NCI-H2107 treated with DMSO at 0.1 percent for 48 hours (cell line): ENCODE measurements at regions not wholly inside any gene's neighbourhood (a gene's known extent, or its start where the extent isn't known, plus 50 kb on each side); places are given as distances from the start of the nearest gene placed in this dataset.

Experiments used
- DNase-seq: peaks from one replicate; lab custom pipeline; 2025; ENCODE audit not compliant: unreplicated experiment; lab: John Stamatoyannopoulos, UW

DNA sequence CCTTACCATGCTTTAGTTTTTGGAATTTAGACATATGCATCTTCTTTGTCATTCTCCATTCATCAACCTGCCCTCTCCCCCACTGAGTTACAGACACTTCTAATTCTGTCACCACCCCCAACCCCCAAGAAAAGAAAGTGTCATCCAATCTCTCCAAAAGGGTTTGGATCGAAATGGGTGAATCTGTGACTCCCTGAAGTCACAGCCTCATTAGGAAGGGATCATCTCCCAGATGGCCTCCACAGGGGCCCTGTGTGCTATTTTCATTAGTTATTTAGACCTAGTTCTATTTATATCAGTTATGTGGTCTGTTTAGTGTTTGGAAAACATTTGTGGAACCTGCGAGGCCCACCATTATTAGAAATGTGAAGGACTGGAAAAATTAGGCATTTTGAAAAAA lies 191.0 kb upstream of the ATP2B1 start:
- DNase-seq, result no peak

DNA sequence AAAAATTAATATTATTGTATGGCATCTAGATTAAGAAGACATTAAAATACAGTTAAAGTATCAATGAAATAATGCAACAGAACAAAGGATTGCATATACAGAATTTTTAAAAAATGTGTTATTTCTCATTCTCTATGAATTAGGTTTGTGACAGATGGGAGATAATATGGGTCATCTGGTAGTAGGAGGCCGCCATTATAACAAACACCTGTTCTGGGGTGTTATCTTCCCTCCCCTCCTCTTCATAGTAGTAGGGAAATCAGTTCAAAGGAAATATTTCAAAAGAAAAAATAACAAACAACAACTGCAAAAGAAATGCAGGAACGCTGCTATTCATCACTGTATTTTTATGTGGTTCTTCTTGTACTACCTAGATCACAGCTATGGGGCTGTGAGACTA lies 187.0 kb upstream of the ATP2B1 start:
- DNase-seq, result no peak

DNA sequence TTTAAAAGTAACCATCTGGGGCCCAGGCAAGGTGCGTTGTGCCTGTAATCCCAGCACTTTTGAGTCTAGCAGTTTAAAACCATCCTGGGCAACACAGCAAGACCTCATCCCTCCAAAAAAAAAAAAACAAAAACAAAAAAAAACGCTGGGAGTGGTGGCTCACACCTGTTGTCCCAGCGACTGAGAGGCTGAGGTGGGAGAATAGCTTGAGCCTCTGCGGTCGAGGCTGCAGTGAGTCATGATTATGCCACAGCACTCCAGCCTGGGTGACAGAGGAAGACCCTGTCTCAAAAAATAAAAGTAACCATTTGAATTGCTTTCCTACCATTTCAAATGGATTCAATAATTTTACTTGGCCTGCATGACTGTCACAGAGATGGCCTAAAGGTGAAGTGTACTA lies 186.5 kb upstream of the ATP2B1 start:
- no peak for DNase-seq

DNA sequence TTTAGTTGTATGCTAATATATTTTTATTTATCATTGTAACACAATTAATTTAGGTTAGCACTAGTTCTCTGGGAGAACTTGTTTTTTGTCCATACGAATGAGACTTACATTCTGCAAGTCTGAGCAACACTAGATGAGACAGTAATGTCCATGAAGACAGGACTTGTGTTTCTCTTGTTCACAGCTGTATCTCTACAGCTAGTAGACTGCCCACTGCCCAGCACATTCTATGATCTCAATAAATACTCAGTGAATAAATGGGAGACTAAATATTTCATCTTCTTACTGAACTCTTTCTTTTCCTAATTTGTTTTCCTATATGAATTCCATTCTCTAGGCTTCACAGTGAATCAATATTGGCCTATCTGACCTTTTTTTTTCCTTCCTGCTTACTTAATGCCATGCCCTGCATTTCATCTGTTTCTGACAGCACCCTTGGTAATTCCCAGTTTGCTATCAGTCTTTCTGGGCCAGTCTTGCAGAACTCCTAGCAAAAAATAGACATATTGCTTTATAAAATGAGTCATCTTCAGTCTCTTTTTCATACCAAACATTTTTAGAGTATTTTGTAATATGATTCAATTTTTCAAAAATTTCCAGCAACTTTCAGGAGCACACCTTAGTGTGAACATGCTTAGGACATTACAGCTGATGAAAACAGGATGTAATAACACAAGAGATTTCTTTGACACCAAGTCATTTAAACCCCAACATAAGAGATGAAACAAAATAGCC lies 185.5 kb upstream of the ATP2B1 start:
- no peak for DNase-seq

DNA sequence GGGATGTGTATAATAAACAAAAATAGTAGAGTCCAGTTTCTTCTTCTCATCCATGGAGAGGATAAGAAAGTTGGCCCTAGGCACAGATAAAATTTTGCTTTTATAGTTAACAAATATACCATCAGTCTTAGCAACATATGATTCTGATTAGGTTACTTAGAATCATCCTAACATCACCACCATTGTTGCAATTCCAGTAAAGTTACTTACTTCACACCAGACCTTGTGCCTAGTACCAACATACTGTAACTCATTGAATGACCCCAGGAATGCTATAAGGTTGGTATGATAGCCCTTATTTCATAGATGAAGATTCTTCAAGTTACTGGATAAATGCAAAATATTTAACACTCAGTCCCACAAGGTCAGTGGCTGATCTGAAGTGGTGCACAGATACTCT lies 183.8 kb upstream of the ATP2B1 start:
- DNase-seq, result no peak

DNA sequence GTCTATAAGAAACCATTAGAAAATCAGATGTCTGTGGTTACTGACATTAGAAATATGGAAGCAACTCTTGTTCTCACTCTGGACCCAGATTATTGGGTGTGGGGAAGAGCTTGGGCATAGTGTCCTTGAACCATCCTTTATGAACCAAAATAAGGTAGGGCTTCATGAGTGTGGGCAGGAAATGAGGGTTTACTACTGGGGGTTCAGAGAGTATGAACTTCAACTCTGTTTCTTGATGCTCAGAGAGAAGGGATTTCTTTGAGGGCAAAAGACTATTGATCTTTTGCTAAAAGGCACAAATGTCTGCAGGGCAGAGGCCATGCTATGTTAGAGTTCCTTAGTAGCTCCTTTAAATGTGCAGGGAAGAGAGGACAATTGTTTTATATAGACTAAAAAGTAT lies 183.3 kb upstream of the ATP2B1 start:
- DNase-seq, result no peak

DNA sequence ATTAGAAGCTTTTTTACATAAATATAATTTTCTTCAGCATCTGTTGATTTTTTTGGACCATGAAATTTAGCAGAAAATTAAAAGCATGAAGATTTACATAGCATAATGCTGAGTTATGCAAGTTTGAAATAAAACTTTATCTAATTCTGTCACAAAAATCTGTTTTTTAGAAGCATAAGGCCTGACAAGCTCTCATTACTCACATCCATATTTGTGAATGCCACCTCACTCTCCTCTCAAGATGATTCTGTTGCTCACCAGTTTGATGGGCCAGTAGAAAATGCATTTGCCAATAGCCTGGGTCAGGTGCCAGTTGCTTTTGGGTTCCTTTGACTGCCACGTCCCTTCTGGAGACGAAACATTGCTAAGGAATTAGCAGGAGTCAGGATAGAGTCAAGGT lies 181.5 kb upstream of the ATP2B1 start:
- DNase-seq, result no peak

DNA sequence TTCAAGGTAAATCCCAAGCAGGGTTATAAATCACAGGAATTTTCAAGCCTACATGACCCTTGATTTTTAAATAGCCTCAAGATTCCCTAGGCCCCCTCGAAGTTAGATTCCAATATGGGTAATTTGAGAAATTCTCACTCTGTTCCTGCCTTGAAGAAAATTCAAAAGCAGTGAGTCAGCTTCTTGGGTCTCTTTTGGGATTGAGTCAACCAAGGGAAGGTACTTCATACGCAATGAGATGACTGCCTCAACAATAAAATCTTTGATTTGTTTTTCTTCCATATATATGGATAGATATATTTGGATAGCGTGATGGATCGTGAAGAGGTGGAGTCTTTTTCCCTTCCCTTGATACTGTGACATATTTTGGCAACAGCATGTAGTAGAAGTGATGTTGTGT lies 180.4 kb upstream of the ATP2B1 start:
- DNase-seq, result no peak

DNA sequence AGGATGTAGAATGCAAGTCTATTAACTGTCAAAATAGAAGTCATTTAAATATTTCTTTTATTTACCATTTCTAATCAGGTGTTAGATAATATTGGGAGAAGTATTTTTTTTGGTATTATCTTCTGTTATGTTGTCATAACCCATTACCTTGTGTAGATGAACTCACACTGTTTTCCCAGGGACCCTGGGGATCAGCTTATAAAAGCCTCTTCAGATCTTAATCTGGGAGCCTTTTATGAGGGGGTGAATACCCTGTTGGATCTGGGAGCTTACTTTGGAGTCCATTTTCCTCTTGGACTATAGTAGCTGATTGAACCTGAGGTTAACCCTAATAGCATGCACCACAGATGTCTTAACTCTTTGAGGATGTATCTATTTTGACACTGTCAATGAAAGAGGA lies 176.3 kb upstream of the ATP2B1 start:
- no peak for DNase-seq

DNA sequence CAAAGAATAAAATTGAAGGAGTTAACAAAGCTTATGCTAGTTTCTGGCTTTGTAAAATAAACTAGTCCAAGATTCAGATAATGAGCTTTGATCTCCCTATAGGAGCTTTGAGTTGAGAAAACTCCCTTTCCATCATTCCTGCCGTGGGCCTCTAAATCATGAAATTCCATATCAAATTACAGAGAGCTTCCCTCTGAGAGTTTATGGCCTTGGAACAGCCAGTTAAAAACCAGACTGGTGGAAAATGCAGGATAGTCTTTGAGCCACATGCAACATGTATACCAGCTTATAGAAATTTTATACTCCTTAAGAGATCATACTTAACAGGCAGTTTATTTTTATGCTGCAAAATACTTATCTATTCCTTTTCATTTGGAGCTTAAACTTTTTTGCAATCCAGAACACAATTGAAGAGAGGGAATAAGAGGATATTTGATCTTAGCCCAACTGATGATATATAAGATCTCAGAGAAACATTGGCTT lies 175.8 kb upstream of the ATP2B1 start:
- DNase-seq, result no peak

DNA sequence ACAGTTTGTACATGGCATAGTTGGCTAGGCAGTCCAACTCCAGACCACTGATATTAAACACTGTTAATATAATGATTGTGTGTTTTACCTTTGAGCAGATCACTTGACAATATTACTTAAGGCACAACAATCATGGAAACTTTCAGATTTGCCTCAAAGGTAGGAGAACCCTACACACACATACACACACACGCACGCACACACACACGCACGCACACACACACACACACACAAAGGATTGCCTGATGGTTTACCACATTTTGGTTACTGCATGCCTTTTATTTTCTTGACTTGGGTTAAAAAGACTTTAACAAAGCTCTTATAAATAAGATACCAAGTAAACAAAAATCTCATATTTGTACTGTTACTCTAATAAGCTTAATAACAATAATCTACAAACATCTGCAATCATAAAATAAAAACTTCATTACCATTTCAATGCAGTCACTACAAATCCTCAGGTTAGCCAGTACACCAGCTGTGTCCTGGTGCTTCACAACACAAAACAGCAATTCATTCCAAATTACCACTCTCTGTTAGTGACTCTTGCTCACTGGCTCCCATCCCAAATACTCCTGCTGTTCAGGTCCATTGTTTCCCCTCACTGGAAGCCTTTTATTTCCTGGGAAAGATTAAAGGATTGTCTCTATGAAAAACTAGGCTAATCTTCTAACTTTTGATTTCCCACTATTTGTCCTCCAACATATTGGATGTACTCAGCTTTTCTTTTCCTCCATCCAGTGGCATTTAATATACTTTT lies 175.2 kb upstream of the ATP2B1 start:
- peak; percentile 51 for DNase-seq

DNA sequence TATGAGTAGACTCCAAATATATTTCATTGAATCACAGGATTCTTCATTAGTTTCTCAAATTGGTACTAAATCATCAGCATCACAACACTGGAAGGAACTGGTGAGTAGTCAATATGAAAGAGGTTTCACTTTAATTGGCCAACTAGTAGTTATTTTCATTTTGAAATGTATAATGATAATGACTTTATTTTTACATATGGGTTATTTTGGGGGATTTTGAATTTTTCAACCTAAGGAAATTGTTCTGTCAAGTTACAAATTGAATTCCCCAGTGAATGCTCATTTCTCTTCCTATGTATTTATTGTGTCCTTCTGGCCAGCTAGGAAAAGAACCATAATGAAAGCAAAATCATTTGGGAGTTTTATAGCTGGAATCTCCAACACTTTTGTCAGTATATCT lies 174.2 kb upstream of the ATP2B1 start:
- DNase-seq, result no peak

DNA sequence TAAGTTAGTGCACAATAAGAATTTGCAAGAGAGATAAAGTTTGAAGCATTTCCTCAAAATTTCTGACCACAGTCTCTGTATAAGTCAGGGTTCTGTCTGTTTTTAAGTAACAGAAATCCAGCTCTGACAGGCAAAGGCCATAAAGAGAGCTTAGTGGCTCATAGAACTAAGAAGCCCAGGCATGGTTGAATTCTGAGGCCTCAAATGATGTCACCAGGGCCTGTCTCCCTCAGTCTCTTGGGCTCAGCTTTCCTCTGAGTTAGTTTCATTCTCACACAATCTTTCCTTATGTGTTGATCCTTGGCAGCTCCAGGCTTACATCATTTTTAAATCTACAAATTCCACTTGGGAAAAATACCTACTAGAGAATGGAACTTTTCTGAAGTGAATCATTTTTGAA lies 173.4 kb upstream of the ATP2B1 start:
- no peak for DNase-seq

DNA sequence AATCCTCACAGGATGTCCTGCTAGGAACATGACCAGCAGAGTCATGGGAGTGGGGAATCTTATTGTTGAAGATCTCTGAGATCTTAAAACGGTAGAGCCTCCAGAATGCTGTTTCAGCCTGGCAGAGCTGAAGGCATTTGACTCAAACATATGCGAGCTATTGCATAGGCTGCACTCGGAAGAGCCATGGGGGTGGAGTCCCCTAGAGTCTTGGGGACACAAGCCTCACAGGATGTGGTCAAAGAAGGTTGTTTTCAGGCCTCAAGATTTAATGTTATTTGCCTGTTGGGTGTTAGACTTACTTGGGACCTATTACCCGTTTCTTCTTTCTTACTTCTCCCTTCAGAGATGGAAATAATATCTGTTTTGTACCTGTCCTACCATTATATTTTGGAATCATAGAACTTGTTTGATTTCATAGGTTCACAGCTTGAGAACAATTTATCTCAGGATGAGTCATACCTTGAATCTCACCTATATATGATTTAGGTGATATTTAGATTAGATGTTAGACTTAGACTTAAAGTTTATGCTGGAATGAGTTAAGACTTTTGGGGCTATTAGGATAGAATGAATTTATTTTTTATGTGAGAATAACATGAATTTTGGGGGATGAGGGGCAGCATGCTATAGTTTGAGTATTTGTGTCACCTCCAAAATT lies 172.2 kb upstream of the ATP2B1 start:
- DNase-seq, result no peak

DNA sequence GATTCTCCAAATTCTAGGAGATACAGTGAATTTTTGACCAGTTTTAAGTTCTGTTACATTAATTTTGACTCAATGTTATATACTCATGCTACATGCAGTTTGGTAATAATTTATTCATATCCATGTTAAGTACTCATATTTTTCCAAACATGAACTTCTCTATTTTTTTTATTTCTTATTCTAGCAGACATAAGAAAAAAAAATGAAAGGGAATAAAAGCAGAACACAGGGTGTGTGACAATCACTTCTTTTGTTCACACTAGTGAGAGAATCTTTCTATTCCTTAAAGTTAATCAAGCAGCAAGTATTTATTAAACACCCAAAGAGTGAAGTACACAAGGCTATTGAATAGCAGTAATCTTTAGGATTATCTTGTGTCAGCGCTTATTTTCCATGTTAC lies 171.1 kb upstream of the ATP2B1 start:
- DNase-seq, result no peak

DNA sequence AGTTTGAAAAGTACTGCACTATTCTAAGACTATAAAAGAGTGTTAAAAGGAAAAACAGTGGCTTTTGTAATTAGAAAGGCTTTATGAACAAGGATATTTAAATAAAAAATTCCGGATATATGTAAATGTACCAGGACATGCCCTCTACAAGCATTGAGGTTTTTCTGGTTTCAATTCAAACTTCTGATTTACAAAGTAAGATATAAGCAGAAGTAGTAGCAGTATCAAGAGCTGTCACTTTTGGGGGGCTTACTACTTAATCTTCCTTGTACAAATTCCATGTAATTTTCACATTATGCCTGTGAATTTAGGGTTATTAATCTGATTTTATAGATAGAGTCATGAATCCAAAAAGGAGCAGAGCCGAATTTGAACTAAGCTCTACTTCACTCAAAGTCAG lies 170.3 kb upstream of the ATP2B1 start:
- DNase-seq, result no peak

DNA sequence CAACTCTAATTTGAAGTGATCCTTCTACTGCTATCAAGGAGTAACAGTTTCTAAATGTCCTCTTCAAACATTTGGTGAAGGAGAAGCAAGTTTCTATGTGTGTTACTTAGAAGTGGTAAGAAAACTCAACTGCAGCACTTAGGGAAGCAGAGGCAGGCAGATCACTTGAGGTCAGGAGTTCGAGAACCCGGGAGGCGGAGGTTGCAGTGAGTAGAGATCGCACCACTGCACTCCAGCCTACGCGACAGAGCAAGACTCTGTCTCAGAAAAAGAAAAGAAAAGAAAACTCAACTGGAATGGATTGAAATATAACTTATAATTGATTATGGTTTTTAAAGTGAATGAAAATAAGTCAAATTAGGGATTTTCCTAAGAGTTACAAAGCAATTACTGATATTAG lies 169.7 kb upstream of the ATP2B1 start:
- DNase-seq, result no peak

DNA sequence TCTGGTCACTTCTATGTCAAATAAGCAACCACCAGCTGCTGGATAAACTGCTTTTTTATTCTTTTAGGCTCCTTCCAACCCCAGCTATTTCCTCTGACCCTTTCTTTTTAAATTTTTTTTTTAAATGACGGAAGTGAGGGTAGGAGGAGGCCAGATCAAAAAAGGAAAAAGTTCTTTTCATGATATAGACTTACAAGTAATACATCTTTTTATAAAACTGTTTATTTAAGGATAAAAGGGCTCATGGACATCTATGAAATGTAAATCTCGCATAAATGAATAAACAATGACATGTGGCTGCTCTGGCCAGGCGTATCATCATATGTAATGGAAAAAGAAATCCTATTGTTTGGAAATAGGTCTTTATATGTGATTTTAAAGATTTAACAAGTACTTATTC lies 169.0 kb upstream of the ATP2B1 start:
- no peak for DNase-seq

DNA sequence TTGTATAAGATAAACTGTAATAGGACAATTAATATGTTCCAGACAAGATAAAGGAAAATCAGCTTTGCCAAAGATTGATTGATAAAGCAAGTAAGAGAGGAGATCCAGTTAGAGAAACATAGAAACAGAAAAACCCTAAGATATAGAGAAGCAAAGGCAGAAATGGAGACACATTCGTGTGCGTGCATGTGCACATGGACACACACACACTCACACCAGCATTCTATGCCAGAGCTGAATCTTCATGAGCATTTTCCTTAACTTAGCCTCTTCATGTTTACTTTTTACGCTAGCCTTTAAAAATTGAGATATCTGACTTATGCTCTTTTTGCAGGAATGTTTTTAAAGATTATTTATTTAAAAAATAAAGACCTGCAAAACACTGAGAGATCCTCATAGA lies 168.5 kb upstream of the ATP2B1 start:
- DNase-seq, result no peak

DNA sequence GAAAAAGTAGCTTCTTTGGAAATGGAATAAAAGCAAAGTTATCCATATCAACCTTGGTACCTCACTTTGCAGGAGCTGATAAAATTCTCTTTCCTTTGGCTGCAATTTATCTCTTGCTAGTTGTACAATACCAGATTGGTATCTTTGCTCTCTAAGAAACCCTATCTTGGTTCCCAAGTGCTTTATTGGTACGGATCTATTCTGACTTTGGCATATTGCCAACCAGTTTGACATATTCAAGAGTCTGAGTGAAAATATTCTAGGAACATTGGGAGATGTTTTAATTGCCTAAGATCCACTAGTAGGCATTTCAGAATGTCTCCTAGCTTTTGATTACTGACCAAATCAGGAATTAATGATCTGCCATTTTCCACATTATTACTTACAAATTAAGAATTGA lies 167.2 kb upstream of the ATP2B1 start:
- no peak for DNase-seq

DNA sequence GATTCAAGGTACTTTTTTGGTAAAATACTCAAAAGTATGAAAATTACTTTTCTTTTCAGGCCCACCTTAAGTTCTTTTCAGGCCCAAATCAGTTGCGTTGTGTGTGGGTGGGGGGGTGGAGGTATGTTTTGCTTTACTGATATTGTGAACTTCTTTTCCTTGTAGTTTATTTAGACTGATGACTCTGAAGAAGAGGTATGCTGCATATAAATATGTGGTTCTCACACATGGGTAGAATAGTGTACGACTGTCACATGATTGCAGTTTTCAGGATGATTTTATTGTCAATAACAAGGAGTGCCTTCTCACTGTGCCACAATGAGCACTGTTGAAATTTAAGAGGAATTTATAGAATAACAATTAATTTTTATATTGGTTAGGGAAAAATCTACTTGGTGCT lies 166.6 kb upstream of the ATP2B1 start:
- DNase-seq, result no peak

DNA sequence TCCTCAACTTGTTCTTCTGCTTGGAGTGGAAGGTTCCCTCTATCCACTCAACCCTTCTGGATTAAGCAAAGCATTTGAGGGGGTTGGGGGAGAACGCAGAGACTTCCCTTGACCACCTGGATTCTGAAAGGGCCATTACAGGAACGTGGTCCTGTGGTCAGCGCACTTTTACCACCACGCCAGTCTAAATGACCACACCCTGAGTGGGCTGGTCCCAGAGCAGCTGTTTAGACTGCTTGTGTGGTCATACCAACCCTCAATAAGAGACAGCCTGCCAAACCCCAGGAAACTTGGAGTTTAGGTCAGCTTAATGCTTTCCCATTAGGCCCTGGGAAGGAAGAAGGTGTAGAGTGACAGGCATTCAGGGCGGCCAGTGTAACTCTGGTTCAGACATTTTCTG lies 165.5 kb upstream of the ATP2B1 start:
- DNase-seq, result no peak
